HG03432 (cell line): ENCODE measurements at regions not wholly inside any gene's neighbourhood (a gene's known extent, or its start where the extent isn't known, plus 50 kb on each side); places are given as distances from the start of the nearest gene placed in this dataset.
"Not testable (repeated sequence)": the region's sequence is repeated elsewhere in the genome, so short reads cannot be mapped to it uniquely, and the experiment has no call there.

Source experiments
- ATAC-seq: cut with Tn5 transposase; IDR thresholded peaks from one replicate; pipeline ENCODE4 v1.9.1; 2021; ENCODE audit warnings: mild to moderate bottlenecking, moderate library complexity; ENCODE audit not compliant: unreplicated experiment

DNA sequence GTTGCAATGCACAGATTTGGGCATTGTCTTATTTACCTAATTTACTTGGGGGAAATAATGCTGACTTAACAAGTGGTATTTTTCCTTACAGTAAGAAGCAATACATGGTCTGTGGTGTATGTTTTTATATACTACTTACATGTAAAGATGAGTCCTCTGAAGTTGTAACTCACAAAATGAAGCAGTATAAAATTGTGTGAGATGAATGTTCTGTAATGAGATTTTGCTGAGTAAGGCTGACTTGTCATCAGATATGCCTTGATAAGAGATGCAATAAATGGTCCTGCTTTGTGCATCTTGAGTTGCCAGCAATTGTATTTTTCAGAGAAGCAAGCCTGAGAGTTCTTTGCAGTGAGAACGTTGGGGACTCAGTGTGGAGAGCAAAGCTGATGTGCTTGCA, 92.2 kb upstream of the GNAQ start:
- no peak for ATAC-seq

DNA sequence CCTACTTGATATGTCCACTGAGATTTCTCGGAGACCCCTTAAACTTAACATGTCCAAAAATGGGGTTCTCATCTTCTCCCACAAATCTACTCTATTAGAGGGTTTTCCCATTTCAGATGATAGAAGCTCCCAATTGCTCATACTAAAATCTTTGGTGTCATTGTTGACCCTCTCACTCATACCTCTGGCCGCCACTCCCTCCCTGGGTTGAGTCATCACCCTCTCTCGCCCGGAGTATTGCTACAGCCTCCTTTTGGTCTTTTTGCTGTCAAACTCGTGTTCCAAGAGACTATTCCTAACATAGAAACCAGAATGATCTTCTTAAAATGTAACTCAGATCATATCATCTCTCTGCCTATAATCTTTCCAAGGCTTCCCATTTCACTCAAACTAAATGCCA, 91.0 kb upstream of the GNAQ start:
- no peak for ATAC-seq

GRCh38 chr9:78121488-78121887, 89.9 kb upstream of the GNAQ start:
- ATAC-seq, result no peak

DNA sequence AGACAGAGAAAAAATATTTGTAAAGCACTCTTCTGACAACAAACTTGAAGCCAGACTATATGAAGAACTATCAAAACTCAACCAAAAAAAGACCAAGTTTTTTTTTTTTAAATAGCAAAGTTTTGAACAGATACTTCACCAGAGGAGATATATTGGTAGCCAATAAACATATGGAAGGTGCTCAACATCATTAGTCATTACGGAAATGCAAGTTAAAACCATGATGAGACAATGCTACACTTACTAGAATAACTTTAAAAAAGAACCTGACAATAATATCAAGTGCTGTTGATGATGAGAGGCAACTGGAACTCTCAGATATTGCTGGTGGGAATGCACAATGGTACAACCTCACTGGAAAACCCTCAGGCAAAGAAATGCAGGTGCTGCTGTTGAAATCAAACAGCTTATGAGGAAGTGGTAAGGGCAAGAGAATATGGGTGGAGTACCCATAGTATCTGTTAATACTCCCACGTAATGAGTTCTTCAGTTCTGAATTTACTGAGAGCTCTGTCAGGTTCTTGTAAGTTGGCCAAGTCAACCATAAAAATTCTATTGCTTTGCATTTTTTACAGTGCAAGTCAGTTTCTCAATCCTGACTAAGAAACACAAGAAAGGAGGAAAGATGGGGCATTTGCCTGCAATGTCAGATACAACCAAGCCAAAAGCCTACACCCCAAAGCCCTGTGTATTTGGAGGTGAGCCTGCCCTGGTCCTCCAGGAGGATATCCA, 87.3 kb upstream of the GNAQ start:
- peak; percentile 96 for ATAC-seq

- ATAC-seq, result peak; percentile 33
Observed at GRCh38 chr9:78115073-78115472, 83.5 kb upstream of the GNAQ start.

DNA sequence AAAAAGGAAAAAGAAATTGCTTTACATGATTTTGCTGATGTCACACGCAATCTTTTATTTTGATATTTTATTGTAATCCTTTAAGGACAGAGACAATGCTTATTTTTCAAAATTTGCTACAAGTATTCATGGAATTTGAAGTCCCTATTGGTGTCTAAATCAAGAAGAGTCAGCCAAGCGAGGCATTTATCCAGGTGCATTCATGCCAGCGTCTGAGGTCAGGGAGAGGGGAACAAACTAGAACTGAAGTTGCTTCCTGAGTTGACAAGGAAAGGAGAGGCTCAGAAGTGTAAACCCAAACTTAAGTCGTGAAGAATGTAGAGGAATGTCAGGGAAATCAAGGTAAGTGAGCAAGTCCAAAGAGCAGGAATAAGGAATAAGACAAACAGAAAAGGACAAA, 83.0 kb upstream of the GNAQ start:
- no peak for ATAC-seq

GRCh38 chr9:78112406-78112805, 80.8 kb upstream of the GNAQ start:
- no peak for ATAC-seq

DNA sequence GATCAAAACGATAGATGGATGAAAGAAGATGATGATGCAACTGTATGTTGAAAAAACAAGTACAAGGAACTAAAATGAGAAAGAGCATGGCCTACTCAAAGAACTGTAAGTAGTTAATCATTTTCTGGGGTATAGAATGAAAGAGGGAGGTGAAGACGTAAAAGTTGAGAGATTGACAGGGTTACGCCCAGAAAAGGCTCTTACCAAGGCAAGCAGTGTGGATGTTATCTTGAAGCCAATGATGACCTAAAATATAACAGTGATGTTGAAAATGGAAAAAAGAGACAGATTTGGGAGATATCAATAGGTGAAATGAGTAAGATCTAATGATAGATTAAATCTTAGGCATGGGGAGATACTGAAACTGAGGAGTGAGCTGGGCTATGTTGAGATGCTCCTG, 80.4 kb upstream of the GNAQ start:
- no peak for ATAC-seq

GRCh38 chr9:78109075-78109474, 77.5 kb upstream of the GNAQ start:
- no peak for ATAC-seq

GRCh38 chr9:78106586-78106985, 75.0 kb upstream of the GNAQ start:
- ATAC-seq, result not testable (repeated sequence)

DNA sequence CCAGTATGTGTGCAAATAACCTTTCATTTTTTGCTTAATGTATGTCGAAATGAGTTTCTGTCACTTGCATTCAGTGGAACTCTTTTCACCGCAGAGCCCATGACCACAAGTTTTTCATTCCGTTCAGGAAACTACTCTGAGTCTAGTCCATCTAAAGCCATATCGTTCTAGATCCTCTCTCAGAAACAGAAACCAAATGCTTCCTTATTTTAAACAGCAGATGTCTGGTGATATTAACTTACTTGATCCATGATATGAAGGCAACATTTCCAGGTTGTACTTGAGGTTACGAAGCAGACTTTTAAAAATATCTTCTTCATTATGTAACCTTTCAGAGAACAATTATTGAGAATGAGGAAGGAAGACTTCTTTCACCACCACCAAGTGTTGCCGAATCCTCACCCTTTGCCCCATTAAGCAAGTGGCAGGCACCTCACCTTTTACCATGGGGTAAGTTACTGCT, 72.4 kb upstream of the GNAQ start:
- ATAC-seq, result peak; percentile 74

DNA sequence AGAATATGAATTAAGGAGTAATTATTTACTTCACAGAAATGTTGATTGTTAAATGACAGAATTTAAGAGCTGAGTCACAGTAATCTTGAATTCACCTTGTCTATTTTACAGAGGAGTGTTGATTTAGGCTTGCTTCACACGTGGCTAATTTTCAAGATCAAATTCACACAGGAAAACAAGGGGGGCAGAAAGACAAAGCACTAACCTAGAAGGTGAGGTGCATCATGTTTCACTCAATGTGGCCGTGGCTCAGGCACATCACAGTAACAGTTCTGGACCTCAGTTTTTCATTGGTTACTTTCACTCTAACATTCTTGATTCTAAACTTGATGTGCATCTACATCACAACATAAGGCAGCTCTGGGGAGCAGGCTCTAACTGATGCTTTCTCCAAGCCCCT, 69.6 kb upstream of the GNAQ start:
- no peak for ATAC-seq

DNA sequence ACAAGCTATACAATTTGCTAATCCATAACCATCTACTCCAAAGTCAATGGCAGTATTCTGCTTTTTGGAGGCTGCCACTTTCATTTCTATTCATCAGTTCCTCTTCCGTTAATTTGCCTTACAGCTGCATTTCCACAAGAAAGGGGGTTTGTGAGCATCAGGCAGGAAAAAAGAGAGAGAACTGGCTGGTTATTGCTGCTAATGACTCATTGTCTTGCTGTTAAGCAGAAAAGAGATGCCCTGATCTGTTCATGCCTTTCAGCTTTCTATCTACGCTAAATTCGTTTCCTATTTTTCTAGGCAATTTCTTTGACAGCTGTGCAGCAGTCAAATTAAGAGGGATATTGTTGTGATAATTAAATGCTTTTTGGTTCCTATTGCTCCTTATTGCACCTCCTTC, 65.9 kb upstream of the GNAQ start:
- ATAC-seq, result no peak

- no peak for ATAC-seq
Observed at GRCh38 chr9:78091731-78092130, 60.1 kb upstream of the GNAQ start.

GRCh38 chr9:78089111-78089510, 57.5 kb upstream of the GNAQ start:
- no peak for ATAC-seq

GRCh38 chr9:78088190-78088589, 56.6 kb upstream of the GNAQ start:
- ATAC-seq, result not testable (repeated sequence)
